HUES48 (cell line): ENCODE measurements at regions not wholly inside any gene's neighbourhood (a gene's known extent, or its start where the extent isn't known, plus 50 kb on each side); places are given as distances from the start of the nearest gene placed in this dataset.

Experiments used
- H3K27ac ChIP-seq: one replicate; pipeline ENCODE4 v1.7.0; 2013; ENCODE audit warnings: low read depth, low read length, inconsistent platforms
- H3K27me3 ChIP-seq: 2 replicates; pipeline ENCODE4 v1.6.1; 2013; ENCODE audit warnings: mild to moderate bottlenecking, low read length; ENCODE audit not compliant: control insufficient read depth, insufficient read depth
- H3K36me3 ChIP-seq: 2 replicates; pipeline ENCODE4 v1.6.1; 2013; ENCODE audit warnings: low read length; ENCODE audit not compliant: control insufficient read depth, insufficient read depth
- H3K4me1 ChIP-seq: 2 replicates; pipeline ENCODE4 v1.6.1; 2013; ENCODE audit warnings: mild to moderate bottlenecking, low read length; ENCODE audit not compliant: control insufficient read depth, insufficient read depth
- H3K4me3 ChIP-seq: 2 replicates; pipeline ENCODE4 v1.5.1; 2013; ENCODE audit warnings: mild to moderate bottlenecking, low read depth, low read length
- H3K9ac ChIP-seq: 2 replicates; pipeline ENCODE4 v1.6.1; 2013; ENCODE audit warnings: mild to moderate bottlenecking, low read depth, low read length, moderate library complexity
- H3K9me3 ChIP-seq: 2 replicates; pipeline ENCODE4 v1.6.1; 2013; ENCODE audit warnings: low read length; ENCODE audit not compliant: control insufficient read depth, insufficient read depth

DNA sequence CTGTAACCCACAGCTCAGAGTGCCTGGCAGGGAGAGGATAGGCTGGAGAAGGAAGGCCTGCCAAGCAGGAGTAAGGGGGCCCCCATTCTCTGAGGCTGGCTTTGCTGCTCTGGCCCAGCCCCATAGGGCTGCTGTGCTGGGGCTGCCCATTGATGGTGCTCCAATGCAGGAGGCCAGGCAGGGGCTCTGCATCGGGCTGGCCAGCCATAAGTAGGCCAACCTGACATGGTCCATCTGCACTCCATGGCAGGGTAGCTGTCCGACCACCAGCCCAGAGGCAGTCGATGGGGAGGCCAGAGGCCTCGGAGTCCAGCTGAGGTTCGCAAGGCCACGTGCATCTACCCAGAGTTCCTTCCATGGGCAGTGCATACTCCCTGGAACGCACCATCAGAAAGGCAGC is 75.0 kb upstream of the PITX1 start:
- H3K4me3 ChIP-seq = no peak overlapping the region
- H3K4me1 ChIP-seq = no peaks in the 10 kb centered on the region
- no peak overlapping the region for H3K27ac ChIP-seq
- H3K36me3 ChIP-seq = no peaks in the 10 kb centered on the region
- no peaks in the 10 kb centered on the region for H3K27me3 ChIP-seq
- H3K9ac ChIP-seq = no peak overlapping the region
- no peaks in the 10 kb centered on the region for H3K9me3 ChIP-seq

DNA sequence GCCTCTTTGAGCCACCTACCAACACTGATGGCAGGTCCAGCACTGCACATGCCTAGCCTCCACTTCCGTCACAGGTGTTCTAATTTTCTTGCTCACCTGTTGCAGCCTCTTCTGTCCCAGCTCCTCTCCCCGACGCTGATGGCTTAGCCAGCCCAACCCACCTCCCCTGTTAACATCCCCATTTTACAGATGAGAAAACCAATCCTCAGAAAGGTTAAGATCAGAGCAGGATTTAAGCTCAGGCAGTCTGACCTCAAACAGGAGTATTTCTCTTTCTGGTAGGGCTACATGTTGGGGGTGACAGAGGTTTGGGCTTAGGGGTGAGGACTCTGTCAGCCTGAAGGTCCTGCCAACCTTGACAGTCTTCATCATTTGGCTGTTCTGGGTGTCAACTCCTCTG is 74.5 kb upstream of the PITX1 start:
- Histone ChIP-seq H3K9me3 (no peaks in the 10 kb centered on the region), H3K9ac (no peak overlapping the region), H3K4me1 (no peaks in the 10 kb centered on the region)

DNA sequence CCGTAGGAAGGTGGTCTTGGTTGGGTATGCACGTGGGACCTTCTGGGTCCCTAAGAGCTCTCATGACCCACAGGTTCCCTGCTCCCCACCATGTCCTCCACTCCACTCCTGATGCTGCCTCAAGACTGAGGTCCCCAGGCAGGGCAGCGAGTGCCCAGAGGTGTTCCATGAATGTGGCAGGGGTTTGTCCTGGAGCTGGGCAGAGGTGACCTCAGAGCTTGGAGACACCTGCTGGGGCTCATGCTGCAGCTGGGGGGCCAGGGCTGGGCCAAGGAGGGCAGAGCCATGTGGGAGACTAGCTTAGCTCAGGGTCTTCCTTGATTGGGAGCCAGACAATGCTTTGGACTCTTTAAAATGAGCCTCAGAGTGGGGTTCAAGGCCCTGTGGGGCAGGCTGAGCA is 74.0 kb upstream of the PITX1 start:
- Histone ChIP-seq H3K36me3 (no peaks in the 10 kb centered on the region), H3K4me1 (no peaks in the 10 kb centered on the region), H3K27me3 (no peaks in the 10 kb centered on the region), H3K9me3 (no peaks in the 10 kb centered on the region), H3K9ac (no peak overlapping the region), H3K27ac (no peak overlapping the region), H3K4me3 (no peak overlapping the region)

More for the DNA sequence above, 74.5 kb upstream of the PITX1 start:
- Histone ChIP-seq H3K4me3 (no peak overlapping the region), H3K36me3 (no peaks in the 10 kb centered on the region), H3K27ac (no peak overlapping the region), H3K27me3 (no peaks in the 10 kb centered on the region)

DNA sequence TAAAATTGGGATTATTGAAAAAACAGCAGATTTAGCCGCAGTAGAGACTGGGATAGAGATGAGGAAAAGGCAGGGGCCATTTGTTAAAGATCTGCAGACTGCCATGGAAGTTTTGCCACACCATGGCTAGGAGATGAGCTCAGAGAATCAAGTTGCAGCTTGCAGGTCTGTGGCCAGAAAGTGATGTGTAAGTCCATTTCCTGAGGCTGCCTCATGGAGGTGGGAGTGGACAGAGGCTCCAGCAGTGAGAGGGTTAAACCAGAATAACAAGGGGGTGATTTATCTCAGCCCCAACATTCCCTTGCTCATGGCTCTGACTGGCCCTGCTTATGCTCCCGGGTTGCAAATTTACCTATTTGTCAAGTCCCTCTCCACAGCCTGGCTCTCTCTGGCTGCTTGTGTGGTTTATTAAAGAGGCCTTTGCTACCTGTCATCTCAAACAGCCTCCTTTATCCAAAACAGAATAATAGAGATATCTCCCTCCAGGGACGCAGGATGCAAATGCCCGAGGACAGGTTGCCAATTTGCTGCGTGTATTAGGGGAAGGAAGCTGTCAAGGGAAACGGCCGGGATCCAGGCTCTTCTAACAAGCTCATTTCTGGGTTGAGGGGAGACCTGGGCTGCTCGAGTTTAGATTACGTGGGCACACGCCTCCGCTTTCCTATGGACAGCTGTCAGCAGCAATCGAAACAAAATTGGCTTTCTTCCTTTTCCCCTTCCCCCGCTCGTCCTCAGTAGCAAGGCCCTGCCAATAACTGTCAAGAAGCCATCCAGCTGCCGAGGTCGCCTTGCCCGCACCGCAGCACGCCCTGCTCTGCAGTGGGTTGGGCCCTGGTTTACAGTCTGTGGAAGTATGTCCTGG is 72.8 kb upstream of the PITX1 start:
- Histone ChIP-seq H3K4me1 (no peaks in the 10 kb centered on the region), H3K27me3 (no peaks in the 10 kb centered on the region), H3K27ac (no peak overlapping the region), H3K9me3 (no peaks in the 10 kb centered on the region), H3K4me3 (no peak overlapping the region), H3K36me3 (no peaks in the 10 kb centered on the region), H3K9ac (no peak overlapping the region)

DNA sequence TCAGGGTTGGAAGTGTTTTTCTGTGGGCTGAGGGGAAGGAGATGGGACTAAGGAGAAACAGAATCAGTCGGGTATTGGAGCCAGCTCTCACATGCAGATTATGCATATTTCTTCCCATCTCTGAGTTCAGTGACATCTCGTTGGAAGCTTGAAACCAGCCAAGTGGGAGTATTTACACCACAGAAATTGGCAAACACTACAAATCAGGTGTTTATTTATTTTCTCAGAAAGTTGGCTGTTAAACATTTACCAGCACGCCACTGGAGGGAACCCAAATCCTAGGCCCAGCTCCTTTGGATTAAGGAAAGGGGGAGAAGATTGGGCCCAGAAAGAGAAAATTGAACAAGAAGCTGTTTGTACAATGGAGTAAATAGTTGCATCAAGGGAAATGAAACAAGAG is 72.1 kb upstream of the PITX1 start:
- Histone ChIP-seq H3K36me3 (no peaks in the 10 kb centered on the region), H3K4me1 (no peaks in the 10 kb centered on the region), H3K9me3 (no peaks in the 10 kb centered on the region), H3K27ac (no peak overlapping the region), H3K9ac (no peak overlapping the region), H3K27me3 (no peaks in the 10 kb centered on the region), H3K4me3 (no peak overlapping the region)

DNA sequence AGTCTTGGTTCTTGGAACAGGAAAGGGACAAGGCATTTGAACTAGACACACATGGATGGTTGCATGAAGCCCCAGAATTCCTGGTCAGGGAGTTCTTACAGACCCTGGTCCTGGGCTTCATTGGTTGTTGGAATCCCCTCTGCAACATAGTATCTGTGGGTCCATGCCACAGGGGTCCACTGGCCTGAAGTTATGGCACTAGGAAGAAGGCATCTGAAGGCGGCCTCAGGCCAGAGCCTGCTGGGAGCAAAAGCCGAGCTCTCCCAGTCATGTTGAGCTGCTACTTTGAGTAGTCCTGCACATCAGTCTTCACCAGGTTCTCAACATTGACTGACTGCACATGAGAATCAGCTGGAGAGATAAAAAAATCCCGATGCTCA is 71.1 kb upstream of the PITX1 start:
- no peak overlapping the region for H3K9ac ChIP-seq
- no peaks in the 10 kb centered on the region for H3K4me1 ChIP-seq
- no peaks in the 10 kb centered on the region for H3K27me3 ChIP-seq
- H3K9me3 ChIP-seq = no peaks in the 10 kb centered on the region
- H3K36me3 ChIP-seq = no peaks in the 10 kb centered on the region
- H3K4me3 ChIP-seq = no peak overlapping the region
- H3K27ac ChIP-seq = no peak overlapping the region

DNA sequence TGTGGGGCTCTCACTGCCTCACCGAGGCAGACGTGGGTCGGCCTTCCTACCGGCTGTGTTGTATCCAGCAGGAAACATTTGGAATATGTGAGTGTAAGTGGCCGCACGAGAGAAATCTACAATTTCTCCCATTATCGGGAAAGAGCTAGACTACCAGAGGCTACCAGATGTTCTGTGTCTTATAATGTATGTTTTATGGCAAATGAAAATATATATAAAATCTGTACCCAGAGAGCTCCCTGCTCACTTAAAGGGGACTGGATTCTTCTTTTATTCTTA is 69.5 kb upstream of the PITX1 start:
- no peak overlapping the region for H3K4me3 ChIP-seq
- no peaks in the 10 kb centered on the region for H3K4me1 ChIP-seq
- H3K36me3 ChIP-seq = no peaks in the 10 kb centered on the region
- H3K27me3 ChIP-seq = no peaks in the 10 kb centered on the region
- no peak overlapping the region for H3K9ac ChIP-seq
- no peak overlapping the region for H3K27ac ChIP-seq
- H3K9me3 ChIP-seq = no peaks in the 10 kb centered on the region

DNA sequence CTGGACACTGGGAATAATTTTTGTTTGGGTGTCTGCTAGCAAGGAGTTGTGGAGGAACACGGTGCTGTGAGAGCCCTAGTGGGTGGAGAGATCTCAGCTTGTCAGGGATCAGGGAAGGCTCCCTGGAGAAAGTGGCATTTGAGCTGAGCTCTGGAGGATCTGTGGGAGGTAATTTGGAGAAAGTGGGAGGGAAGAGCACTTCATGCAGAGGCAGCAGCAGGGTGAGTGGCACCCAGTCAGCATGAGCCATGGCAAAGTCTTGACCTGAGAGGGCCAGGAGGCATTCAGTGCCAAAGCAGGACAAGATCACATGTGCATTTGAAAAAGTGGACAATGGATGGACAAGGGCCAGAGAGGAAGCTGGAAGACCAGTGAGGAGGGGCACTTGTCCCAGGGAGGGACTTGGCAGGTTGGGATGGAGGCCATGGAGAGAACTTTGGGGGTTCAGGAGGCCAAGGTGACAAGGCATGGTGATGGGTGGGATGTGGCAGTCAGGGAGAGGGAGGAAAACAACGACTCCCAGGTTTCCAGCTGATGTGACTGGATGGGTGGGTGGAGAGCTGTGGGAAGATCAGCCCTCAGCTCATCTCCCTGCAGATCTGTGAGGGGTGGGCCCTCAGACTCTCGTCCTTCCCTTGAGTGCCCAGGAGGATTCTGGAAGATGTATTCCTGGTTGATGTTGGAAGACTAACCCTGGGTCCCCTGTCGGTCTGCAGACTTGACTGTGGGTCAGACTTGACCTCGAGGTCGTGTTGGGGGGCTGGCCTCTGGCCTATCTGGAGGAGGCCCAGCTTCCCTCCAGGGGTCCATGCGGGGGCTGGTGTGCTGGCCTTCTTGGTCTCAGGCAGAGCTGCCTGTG is 68.9 kb upstream of the PITX1 start:
- no peaks in the 10 kb centered on the region for H3K9me3 ChIP-seq
- no peaks in the 10 kb centered on the region for H3K4me1 ChIP-seq
- no peak overlapping the region for H3K4me3 ChIP-seq
- no peaks in the 10 kb centered on the region for H3K36me3 ChIP-seq
- no peak overlapping the region for H3K27ac ChIP-seq
- no peak overlapping the region for H3K9ac ChIP-seq
- no peaks in the 10 kb centered on the region for H3K27me3 ChIP-seq

DNA sequence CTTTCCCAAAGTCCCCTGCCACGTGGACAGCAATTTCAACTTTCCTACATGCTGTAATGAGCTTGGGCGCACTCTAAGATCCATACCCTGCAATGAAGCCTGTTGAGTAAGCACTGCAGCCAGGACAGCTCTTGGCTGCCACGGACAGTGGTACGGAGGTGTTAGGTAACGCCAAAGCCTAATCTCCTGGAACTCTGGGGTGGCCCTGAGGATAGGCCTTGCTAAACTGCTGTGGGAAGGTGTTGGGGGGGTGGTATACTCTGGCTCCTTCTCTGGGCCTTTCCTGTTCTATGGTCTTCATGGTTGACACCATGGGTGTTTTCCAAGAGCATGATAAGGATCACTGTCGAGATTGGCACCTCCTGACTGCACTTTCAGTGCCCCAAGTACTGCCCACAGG is 66.4 kb upstream of the PITX1 start:
- Histone ChIP-seq H3K4me3 (no peak overlapping the region), H3K36me3 (no peaks in the 10 kb centered on the region), H3K9me3 (no peaks in the 10 kb centered on the region), H3K9ac (no peak overlapping the region), H3K27ac (no peak overlapping the region), H3K27me3 (no peaks in the 10 kb centered on the region), H3K4me1 (no peaks in the 10 kb centered on the region)

DNA sequence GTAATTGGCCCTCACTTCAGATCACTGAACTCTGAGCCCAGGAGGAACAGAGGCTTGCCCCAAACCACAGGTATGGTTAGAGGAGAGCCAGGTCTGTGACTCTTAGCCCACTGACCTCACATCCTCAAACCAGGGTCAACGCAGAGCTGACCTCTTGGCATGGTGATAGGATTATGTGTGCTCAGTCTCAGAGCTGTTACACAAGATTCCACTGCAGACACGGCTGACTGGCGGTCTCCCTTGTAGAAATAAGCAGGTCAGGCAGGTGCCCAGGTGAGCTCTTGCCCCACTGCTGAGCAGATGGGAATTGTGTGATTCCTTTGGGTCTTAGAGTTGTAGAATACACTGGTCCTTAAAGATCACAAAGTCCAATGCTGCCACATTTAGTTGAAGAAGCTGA is 66.0 kb upstream of the PITX1 start:
- Histone ChIP-seq H3K4me1 (no peaks in the 10 kb centered on the region), H3K9ac (no peak overlapping the region), H3K4me3 (no peak overlapping the region), H3K9me3 (no peaks in the 10 kb centered on the region), H3K27ac (no peak overlapping the region), H3K27me3 (no peaks in the 10 kb centered on the region), H3K36me3 (no peaks in the 10 kb centered on the region)

DNA sequence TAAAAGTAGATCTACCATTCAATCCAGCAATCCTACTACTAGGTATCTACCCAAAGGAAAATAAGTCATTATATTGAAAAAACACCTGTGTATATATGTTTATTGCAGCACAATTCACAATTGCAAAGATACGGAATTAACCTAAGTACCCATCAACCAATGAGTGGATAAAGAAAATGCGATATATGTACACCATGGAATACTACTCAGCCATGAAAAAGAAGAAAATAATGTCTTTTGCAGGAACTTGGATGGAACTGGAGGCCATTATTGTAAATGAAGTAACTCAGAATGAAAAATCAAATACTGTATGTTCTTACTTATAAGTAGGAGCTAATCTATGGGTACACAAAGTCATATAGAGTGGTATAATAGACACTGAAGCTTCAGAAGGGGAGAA is 63.4 kb upstream of the PITX1 start:
- H3K27ac ChIP-seq = no peak overlapping the region
- no peaks in the 10 kb centered on the region for H3K9me3 ChIP-seq
- H3K9ac ChIP-seq = no peak overlapping the region
- H3K4me1 ChIP-seq = no peaks in the 10 kb centered on the region
- H3K27me3 ChIP-seq = no peaks in the 10 kb centered on the region
- H3K4me3 ChIP-seq = no peak overlapping the region
- no peaks in the 10 kb centered on the region for H3K36me3 ChIP-seq
